H1 (cell line): ENCODE measurements at regions not wholly inside any gene's neighbourhood (a gene's known extent, or its start where the extent isn't known, plus 50 kb on each side); places are given as distances from the start of the nearest gene placed in this dataset.

Experiments used
- CTCF ChIA-PET: fragments of 300-600 bp; sonication (Branson Sonifier 250); formaldehyde crosslinking; loops from one replicate; lab custom pipeline; 2021; ENCODE audit not compliant: partially characterized antibody; lab: Charles Lee
- POLR2A ChIA-PET: fragments of 300-600 bp; sonication (Branson Sonifier 250); formaldehyde crosslinking; loops from one replicate; lab custom pipeline; 2021; ENCODE audit warnings: inconsistent platforms; ENCODE audit not compliant: partially characterized antibody; lab: Charles Lee
- DNase-seq, 2 experiments: peaks; one replicate each; pipeline versions ENCODE4 v3.0.0 to v3.0.0-alpha.2; 2010 to 2022; ENCODE audit warnings: low spot score in 2 of 2, low read depth in 1 of 2, mixed read lengths in 1 of 2
- FAIRE-seq: peaks from 2 replicates; lab custom pipeline; 2011; peaks lifted over from hg19 to GRCh38; lab: Jason Lieb, UNC
- H2AFZ ChIP-seq: 2 replicates; pipeline ENCODE4 v1.8.1; 2012; ENCODE audit warnings: low read length, inconsistent platforms
- H2AK5ac ChIP-seq: 2 replicates; pipeline ENCODE4 v1.6.1; 2013; ENCODE audit warnings: low read depth, low read length
- H2BK120ac ChIP-seq: replicated peaks from 2 replicates; pipeline ENCODE3; 2013; ENCODE audit warnings: low read depth, low read length, inconsistent platforms
- H2BK12ac ChIP-seq: 2 replicates; pipeline ENCODE4 v1.6.1; 2013; ENCODE audit warnings: low read depth, low read length
- H2BK15ac ChIP-seq: 2 replicates; pipeline ENCODE4 v1.6.1; 2013; ENCODE audit warnings: low read length
- H2BK20ac ChIP-seq: 2 replicates; pipeline ENCODE4 v1.6.1; 2013; ENCODE audit warnings: low read length
- H2BK5ac ChIP-seq: 2 replicates; pipeline ENCODE4 v1.6.1; 2013; ENCODE audit warnings: low read depth, low read length
- H3K14ac ChIP-seq: 2 replicates; pipeline ENCODE4 v1.6.1; 2013; ENCODE audit warnings: inconsistent platforms; ENCODE audit not compliant: insufficient read length
- H3K18ac ChIP-seq: 2 replicates; pipeline ENCODE4 v1.6.1; 2013; ENCODE audit warnings: low read length; ENCODE audit errors: extremely low read depth
- H3K23ac ChIP-seq: 2 replicates; pipeline ENCODE4 v1.6.1; 2013; ENCODE audit warnings: inconsistent platforms; ENCODE audit not compliant: insufficient read length
- H3K23me2 ChIP-seq: 2 replicates; pipeline ENCODE4 v1.6.1; 2013; ENCODE audit warnings: low read depth, low read length
- H3K27ac ChIP-seq: 2 replicates; pipeline ENCODE4 v1.6.1; 2011; ENCODE audit warnings: low read depth, low read length, inconsistent platforms
- H3K27me3 ChIP-seq, 4 experiments: replicated peaks in 1 of 4; 1 replicate in 1 of 4; 2 replicates in 3 of 4; pipeline versions ENCODE4 v1.6.1 to v1.8.1; 2011 to 2013; ENCODE audit warnings: low read length in 3 of 4, mild to moderate bottlenecking in 3 of 4, inconsistent platforms in 2 of 4, mixed read lengths in 2 of 4, moderate library complexity in 1 of 4; ENCODE audit not compliant: control insufficient read depth in 3 of 4, insufficient read depth in 3 of 4; ENCODE audit errors: extremely low read depth in 1 of 4
- H3K36me3 ChIP-seq, 4 experiments: 2 replicates each; pipeline versions ENCODE4 v1.6.1 to v1.8.1; 2011 to 2013; ENCODE audit warnings: mild to moderate bottlenecking in 4 of 4, low read length in 3 of 4, moderate library complexity in 2 of 4, control low read depth in 1 of 4, inconsistent platforms in 1 of 4; ENCODE audit not compliant: insufficient read depth in 4 of 4, control insufficient read depth in 2 of 4
- H3K4ac ChIP-seq: replicated peaks from 2 replicates; pipeline ENCODE3; 2013; ENCODE audit warnings: low read length, low read depth, mixed read lengths, inconsistent platforms; ENCODE audit not compliant: insufficient read length
- H3K4me1 ChIP-seq, 4 experiments: replicated peaks in 1 of 4; 1 replicate in 1 of 4; 2 replicates in 3 of 4; pipeline versions ENCODE4 v1.6.1 to v1.8.1; 2011 to 2013; ENCODE audit warnings: low read length in 3 of 4, inconsistent platforms in 2 of 4, mixed read lengths in 1 of 4; ENCODE audit not compliant: insufficient read depth in 4 of 4, control insufficient read depth in 3 of 4
- H3K4me2 ChIP-seq, 2 experiments: 2 replicates each; pipeline versions ENCODE4 v1.6.1 to v1.8.1; 2011 to 2013; ENCODE audit warnings: low read depth in 2 of 2, low read length in 2 of 2, control low read depth in 1 of 2, inconsistent platforms in 1 of 2, mild to moderate bottlenecking in 1 of 2; ENCODE audit not compliant: insufficient read depth in 1 of 2
- H3K4me3 ChIP-seq, 4 experiments: fragments of 200-600, 300-600 bp in 1 of 4; sonication (generic), shearing (Covaris generic), sonication (Bioruptor Twin) in 1 of 4; 2 replicates each; pipeline versions ENCODE4 v1.5.1 to v1.8.1; 2011 to 2016; ENCODE audit warnings: low read length in 4 of 4, low read depth in 3 of 4, control low read depth in 2 of 4, inconsistent platforms in 2 of 4, mild to moderate bottlenecking in 2 of 4, mixed read lengths in 1 of 4, moderate library complexity in 1 of 4; ENCODE audit not compliant: insufficient read depth in 2 of 4; ENCODE audit errors: extremely low read depth in 1 of 4
- H3K56ac ChIP-seq: replicated peaks from 2 replicates; pipeline ENCODE3; 2013; ENCODE audit warnings: low read depth, mild to moderate bottlenecking, mixed read lengths, low read length, inconsistent platforms; ENCODE audit not compliant: insufficient read length
- H3K79me1 ChIP-seq: 2 replicates; pipeline ENCODE4 v1.6.1; 2013; ENCODE audit warnings: low read depth, low read length, control low read depth
- H3K79me2 ChIP-seq, 2 experiments: 2 replicates each; pipeline versions ENCODE4 v1.6.1 to v1.8.1; 2012 to 2013; ENCODE audit warnings: low read length in 2 of 2, mild to moderate bottlenecking in 2 of 2, inconsistent platforms in 1 of 2; ENCODE audit not compliant: insufficient read depth in 2 of 2, control insufficient read depth in 1 of 2
- H3K9ac ChIP-seq, 4 experiments: replicated peaks in 1 of 4; 1 replicate in 1 of 4; 2 replicates in 3 of 4; pipeline versions ENCODE4 v1.6.1 to v1.8.1; 2011 to 2013; ENCODE audit warnings: low read depth in 3 of 4, low read length in 3 of 4, control low read depth in 2 of 4, mild to moderate bottlenecking in 2 of 4, moderate library complexity in 2 of 4, inconsistent platforms in 1 of 4; ENCODE audit errors: extremely low read depth in 1 of 4
- H3K9me3 ChIP-seq, 2 experiments: 2 replicates each; pipeline versions ENCODE4 v1.6.1 to v1.8.1; 2012 to 2013; ENCODE audit warnings: mild to moderate bottlenecking in 2 of 2, moderate library complexity in 2 of 2, control low read depth in 1 of 2, inconsistent platforms in 1 of 2, low read depth in 1 of 2, low read length in 1 of 2, mixed read lengths in 1 of 2; ENCODE audit not compliant: insufficient read depth in 2 of 2
- H4K20me1 ChIP-seq, 2 experiments: replicated peaks in 1 of 2; 2 replicates each; pipeline versions ENCODE3 to v1.8.1; 2011 to 2013; ENCODE audit warnings: inconsistent platforms in 2 of 2, low read length in 2 of 2, mild to moderate bottlenecking in 1 of 2; ENCODE audit not compliant: insufficient read depth in 2 of 2, control insufficient read depth in 1 of 2
- H4K5ac ChIP-seq: 2 replicates; pipeline ENCODE4 v1.6.1; 2013; ENCODE audit warnings: low read length, low read depth, mixed read lengths, inconsistent platforms; ENCODE audit not compliant: insufficient read length
- H4K8ac ChIP-seq: 2 replicates; pipeline ENCODE4 v1.8.0; 2013; ENCODE audit warnings: mild to moderate bottlenecking, moderate library complexity, low read length, inconsistent platforms; ENCODE audit not compliant: insufficient read depth; ENCODE audit errors: extremely low read depth
- H4K91ac ChIP-seq: replicated peaks from 2 replicates; pipeline ENCODE3; 2013; ENCODE audit warnings: low read length, mixed read lengths, inconsistent platforms; ENCODE audit not compliant: insufficient read length
- ATF3 ChIP-seq: IDR thresholded peaks from 2 replicates; pipeline ENCODE4 v1.6.1; 2011; ENCODE audit warnings: low read depth, mild to moderate bottlenecking, low read length; ENCODE audit not compliant: insufficient read depth
- CREB1 ChIP-seq: IDR thresholded peaks from 2 replicates; pipeline ENCODE4 v1.6.1; 2012; ENCODE audit warnings: inconsistent platforms
- EZH2 ChIP-seq: fragments of 200-600 bp; sonication (generic); IDR thresholded peaks from 2 replicates; pipeline ENCODE4 v1.7.1; 2012; ENCODE audit warnings: low read depth, mild to moderate bottlenecking, moderate library complexity, low read length, inconsistent platforms; ENCODE audit not compliant: severe bottlenecking
- POLR2AphosphoS5 ChIP-seq: IDR thresholded peaks from 2 replicates; pipeline ENCODE4 v1.6.1; 2011; ENCODE audit warnings: low read depth, low read length
- WGBS, 2 experiments: shearing (Covaris generic) in 1 of 2; methylation state at CpG; one replicate each; pipeline versions ENCODE4 v1.1.6 to v1.1.7; 2013 to 2015; ENCODE audit warnings: low lambda C conversion rate in 2 of 2, mixed read lengths in 2 of 2, inconsistent platforms in 1 of 2, low coverage in 1 of 2, missing lambda C conversion rate in 1 of 2; ENCODE audit not compliant: insufficient replicate concordance in 2 of 2, insufficient coverage in 1 of 2, insufficient read length in 1 of 2; ENCODE audit errors: extremely low coverage in 1 of 2, missing lambda C conversion rate in 1 of 2; 5-methylcytosine and 5-hydroxymethylcytosine counted together

- H3K27ac ChIP-seq, result no peak overlapping the region
- no peaks in the 10 kb centered on the region for H3K23me2 ChIP-seq
- no peak overlapping the region for H2BK5ac ChIP-seq
- no peak overlapping the region for H4K5ac ChIP-seq
- WGBS, 2 experiments, result 80% methylated on average over 6 of the region's 6 CpGs; no CpG with 5 or more reads in 1 of the 2 experiments
- no peak overlapping the region for H3K4me2 ChIP-seq
- H3K4ac ChIP-seq, result no peak overlapping the region
- no peak overlapping the region for H3K4me3 ChIP-seq
- DNase-seq (peak in 1 of 2 experiments; percentile 45), FAIRE-seq (no peak)
- no peak overlapping the region for H2BK120ac ChIP-seq
- H2BK15ac ChIP-seq, result no peak overlapping the region
- no peak overlapping the region for H2BK20ac ChIP-seq
- peak overlapping the region; percentile 86 for H4K8ac ChIP-seq
- H3K79me2 ChIP-seq, result no peaks in the 10 kb centered on the region
- H3K9me3 ChIP-seq, result no peaks in the 10 kb centered on the region; a peak in 1 of 4 replicates
- POLR2A ChIA-PET, result no interaction called here
- peak overlapping the region; percentile 80; the same call in 1 of the 2 replicates for H2AFZ ChIP-seq
- CTCF ChIA-PET, result no interaction called here
- H3K79me1 ChIP-seq, result no peaks in the 10 kb centered on the region
- H3K36me3 ChIP-seq, result no peaks in the 10 kb centered on the region
- TF ChIP-seq CREB1 (no peak), EZH2 (no peak), POLR2AphosphoS5 (no peak), ATF3 (no peak)
- no peak overlapping the region for H3K56ac ChIP-seq
- no peaks in the 10 kb centered on the region for H4K20me1 ChIP-seq
- no peak overlapping the region for H2AK5ac ChIP-seq
- no peak overlapping the region for H2BK12ac ChIP-seq
- no peaks in the 10 kb centered on the region for H3K27me3 ChIP-seq
- no peak overlapping the region for H3K23ac ChIP-seq
- no peak overlapping the region for H3K18ac ChIP-seq
- no peak overlapping the region for H4K91ac ChIP-seq
- H3K14ac ChIP-seq, result no peak overlapping the region
- H3K4me1 ChIP-seq, result peaks cover 0 to 3% (median 0%) of the 10 kb centered on the region in 4 experiments; a peak in 2 of 7 replicates
- no peak overlapping the region for H3K9ac ChIP-seq
These were observed 925.1 kb upstream of the CELF2 start for GRCh38 chr10:10092581-10092980.
